RPMI8226 (cell line): ENCODE measurements at regions not wholly inside any gene's neighbourhood (a gene's known extent, or its start where the extent isn't known, plus 50 kb on each side); places are given as distances from the start of the nearest gene placed in this dataset.
"Not testable (repeated sequence)": the region's sequence is repeated elsewhere in the genome, so short reads cannot be mapped to it uniquely, and the experiment has no call there.

Source experiments
- DNase-seq: peaks from one replicate; pipeline ENCODE4 v3.0.0-alpha.2; 2015

DNA sequence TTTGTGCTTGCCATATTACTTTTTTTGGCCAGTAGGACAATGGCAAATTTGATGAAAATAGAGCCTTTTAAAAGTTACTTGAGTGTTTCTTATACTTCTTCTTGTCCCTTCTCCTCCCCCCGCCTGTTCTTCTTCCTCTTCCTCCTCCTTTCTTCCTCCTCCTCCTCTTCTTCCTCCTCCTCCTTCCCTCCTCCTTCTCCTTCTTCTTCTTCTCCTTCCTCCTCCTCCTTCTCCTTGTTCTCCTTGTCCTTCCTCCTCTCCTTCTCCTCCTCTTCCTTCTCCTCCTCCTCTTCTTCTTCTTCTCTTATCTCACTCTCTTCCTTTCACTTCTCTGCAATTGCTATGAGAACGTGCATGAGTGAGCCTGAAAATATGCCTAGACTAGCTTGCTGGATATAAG is 466.2 kb upstream of the NR5A2 start:
- DNase-seq, result no peak

DNA sequence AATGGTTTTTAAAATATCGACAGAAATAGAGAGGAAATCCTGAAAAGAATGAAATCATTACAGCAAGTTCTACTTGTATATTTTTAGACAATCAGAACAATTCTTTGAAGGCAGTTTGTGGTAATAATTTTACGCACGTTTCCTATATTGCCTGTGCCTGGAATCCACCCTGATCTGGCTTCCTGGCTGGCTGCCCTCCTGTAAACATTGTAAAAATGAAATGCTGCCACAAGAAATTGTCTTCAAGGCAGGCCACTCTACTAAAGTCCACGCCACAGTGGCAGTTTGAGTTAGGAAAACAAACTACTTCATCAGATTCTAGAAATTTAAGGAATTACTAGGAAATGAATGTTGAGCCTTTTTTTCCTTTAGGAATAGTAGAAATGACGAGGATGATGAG is 454.5 kb upstream of the NR5A2 start:
- DNase-seq, result no peak

DNA sequence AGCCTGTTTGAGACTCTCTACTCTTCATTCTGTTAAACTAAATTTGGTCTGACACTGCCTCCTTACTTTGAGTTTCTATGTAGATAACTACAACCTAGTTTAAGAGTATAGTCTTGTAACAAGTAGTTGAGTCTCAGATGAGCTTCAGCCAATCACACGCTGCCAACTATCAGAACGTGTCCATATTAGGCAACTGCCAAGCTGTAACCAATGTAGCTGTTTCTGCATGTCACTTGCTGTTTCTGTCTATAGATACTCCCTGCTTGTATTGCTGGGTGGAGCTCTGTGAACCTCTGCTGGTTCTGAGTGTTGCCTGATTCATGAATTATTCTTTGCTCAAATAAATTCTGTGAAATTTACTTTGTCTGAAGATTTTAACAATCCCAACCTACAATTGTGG is 452.6 kb upstream of the NR5A2 start:
- no peak for DNase-seq

DNA sequence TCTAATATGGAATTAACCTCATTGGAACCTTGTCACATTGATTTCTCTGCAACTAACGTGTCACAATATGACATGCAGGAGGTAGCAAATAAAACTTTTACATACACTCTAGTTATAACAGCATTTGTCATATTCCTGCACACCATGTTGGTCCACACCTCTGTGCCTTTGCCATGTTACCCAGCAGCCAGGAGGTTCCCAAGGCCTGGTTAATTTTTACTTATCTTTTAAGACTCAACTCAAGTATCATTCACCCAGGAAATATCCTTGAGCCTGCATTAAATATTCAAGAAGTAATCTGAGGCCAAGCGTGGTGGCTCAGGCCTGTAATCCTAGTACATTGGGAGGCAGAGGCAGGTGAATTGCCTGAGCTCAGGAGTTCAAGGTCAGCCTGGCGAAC is 447.2 kb upstream of the NR5A2 start:
- DNase-seq, result no peak

GRCh38 chr1:199585392-199585791 is 442.1 kb upstream of the NR5A2 start:
- no peak for DNase-seq

DNA sequence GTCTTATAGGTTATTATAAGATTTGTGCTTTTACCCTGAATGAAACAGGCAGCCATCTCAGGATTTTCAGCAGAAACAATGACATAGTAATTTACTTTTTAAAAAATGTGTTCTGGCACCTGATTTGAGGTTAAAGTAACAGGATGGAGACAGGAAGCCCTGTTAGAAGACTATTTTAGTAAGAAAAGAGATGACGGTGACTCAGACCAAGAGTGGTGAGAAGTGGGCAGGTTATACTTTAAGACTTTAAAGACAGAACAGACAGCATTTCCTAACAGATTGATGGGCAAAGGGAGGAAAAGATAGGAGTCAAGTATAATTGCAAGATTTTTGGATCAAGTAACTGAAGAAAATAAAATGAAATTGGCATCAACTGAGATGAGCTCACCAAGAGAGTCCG is 436.8 kb upstream of the NR5A2 start:
- DNase-seq, result no peak

DNA sequence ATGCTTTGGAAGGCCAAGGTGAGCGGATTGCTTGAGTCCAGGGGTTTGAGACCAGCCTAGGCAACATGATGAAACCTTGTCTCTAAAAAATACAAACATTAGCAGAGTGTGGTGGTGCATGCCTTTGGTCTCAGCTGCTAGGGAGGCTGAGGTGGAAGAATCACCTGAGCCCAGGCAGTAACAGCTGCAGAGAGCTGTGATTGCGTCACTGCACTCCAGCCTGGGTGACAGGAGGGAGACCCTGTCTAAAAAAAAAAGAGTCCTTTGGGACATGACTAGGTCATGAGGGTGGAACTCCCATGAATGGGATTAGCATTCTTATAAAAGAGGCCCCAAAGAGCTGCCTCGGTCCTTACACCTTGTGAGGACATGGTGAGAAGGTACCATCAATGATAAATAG is 436.0 kb upstream of the NR5A2 start:
- DNase-seq, result no peak

DNA sequence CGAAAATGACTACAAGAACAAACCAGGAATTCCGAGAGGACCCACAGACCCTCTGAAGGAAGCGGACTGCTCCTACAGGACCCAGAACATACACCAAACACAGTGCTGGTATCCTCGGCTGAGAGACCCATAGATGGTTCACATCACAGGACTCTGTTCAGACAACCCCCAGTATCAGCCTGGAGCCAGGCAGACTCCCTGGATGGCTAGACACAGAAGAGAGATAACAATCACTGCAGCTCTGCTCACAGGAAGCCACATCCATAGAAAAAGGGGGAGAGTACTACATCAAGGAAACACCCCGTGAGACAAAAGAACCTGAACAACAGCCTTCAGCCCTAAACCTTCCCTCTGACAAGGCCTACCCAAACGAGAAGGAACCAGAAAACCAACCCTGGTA is 434.0 kb upstream of the NR5A2 start:
- no peak for DNase-seq

DNA sequence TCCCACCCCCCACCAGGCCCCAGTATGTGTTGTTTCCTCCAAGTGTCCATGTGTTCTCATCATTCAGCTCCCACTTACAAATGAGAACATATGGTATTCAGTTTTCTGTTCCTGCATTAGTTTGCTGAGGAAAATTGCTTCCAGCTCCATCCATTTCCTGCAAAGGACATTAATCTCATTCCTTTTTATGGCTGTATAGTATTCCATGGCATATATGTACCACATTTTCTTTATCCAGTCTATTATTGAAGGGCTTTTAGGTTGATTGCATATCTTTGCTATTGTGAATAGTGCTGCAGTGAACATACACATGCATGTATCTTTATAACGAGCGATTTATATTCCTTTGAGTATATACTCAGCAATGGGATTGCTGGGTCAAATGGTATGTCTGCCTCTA is 431.1 kb upstream of the NR5A2 start:
- not testable (repeated sequence) for DNase-seq

DNA sequence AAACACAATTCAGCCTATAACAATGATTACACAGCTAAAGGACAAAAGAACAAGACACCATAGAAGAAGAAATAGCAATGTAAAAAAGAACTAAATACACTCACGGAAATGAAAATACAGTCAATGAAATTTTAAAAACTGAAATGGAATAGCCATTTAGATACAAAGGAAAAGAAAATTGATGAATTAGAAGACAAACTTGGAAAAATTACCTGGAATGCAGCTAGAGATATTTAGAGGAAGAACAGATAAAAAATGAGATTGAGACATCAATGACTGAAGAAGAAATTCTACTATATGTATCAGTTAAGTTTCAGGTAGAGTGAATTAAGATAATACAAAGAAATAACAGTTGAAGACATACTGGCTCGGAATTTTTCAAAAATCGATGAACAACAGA is 430.4 kb upstream of the NR5A2 start:
- no peak for DNase-seq

DNA sequence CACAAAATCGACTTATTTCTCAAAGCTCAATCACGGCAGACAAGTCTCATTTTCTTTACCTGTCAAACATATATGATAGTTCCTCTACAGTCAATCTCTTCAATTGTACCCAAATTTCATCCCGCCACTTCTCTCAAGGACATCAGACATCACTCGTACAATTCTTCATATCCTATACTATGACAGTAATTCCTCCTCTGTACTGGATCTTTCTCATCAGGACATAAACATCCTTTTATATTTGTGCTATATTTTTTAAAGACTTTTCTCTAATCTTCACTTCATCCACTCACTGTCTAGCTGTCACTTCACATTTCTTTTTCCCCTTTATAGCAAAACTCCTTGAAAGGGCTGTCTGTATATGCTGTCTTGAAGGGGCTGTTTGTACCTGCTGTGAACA is 419.1 kb upstream of the NR5A2 start:
- DNase-seq, result no peak

DNA sequence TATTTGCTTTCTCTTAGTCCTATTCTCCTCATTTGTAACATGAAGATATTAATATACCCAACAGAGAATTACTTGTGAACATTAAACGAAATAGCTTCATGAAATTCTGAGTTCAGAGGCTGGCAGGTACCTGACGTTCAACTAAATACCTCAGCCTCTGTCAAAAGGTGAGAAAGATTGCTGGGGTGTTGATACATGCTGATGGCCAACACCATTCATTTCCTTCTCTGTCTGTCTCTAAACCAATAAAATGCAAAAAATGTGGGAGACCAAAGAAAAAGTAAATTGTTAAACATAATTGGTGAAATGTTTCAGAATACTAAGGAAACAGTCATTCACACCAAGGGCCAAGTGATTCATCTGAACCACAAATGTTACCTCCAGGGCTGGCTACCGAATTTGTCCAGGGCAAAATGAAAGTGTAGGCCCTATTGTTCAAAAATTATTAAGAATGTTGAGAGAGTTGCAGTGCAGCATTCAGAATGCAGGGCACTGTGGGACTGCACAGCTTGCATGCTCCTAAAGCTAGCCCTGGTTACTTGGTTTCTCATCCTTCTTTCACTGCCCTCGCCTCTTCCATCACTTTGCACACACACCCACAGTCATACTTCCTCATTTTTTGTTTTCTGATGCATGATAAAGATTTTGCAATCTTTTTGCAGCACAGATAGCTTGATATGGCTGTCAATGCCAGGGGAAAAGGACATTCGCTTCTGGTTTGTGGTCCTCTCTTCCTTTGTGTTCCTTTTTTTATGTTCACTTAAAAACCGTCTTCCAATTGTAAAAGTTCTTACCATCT is 414.3 kb upstream of the NR5A2 start:
- no peak for DNase-seq

- DNase-seq, result no peak
Measured at GRCh38 chr1:199616947-199617346, 410.6 kb upstream of the NR5A2 start.

DNA sequence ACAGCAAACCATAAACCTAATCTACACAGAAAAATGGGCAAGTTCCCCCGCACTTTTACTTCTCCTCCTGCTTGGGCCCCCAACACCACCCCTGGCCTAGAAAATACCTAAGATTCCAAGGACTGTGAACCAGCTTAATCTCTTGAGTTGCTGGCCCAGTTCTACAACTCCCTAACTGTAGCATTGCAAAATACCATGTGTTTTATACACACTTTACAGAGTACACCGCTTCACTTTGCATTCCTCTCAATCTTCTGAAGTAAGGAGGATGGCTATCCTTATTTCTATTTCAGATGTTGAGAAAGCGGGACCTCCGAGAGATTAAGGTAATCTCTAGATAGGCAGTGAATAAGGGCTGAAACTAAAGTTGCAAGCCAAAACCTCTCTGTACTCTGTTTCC is 408.3 kb upstream of the NR5A2 start:
- no peak for DNase-seq

GRCh38 chr1:199626228-199626627 is 401.3 kb upstream of the NR5A2 start:
- not testable (repeated sequence) for DNase-seq

DNA sequence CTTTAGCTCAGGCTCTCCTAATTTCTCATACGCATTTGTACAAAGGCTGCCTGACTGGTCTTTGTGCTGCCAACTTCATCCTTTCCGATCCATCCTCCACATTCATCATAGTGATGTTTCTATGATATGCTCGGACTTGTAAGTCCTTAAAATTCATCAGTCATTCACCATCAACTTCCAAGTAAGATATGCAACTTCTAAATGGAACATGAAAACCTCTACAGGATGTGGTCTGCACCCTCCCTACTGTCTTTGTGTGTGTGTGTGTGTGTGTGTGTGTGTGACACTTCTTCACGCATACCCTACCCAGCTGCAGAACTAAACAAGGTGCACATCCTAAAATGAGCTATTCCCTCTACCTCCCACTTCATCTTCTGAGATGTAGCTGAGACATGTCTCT is 397.9 kb upstream of the NR5A2 start:
- DNase-seq, result no peak

DNA sequence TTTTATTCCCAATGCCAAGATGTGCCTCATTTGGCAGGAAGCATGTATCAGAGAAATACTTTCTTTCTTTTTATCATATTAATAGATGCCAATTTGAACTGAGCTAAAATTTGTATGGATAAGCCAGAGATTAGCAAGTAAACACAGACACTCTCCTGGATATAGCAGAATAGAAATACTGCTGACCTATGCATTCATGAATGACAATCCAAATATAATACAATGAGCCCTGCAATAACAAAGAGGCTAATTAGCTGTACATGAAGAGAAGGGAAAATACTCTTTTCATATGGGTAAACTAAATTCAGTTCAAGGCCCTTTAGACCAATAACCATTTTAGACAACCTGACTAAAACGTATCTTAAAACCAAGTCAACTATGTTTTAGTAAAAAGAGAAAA is 388.1 kb upstream of the NR5A2 start:
- DNase-seq, result no peak

DNA sequence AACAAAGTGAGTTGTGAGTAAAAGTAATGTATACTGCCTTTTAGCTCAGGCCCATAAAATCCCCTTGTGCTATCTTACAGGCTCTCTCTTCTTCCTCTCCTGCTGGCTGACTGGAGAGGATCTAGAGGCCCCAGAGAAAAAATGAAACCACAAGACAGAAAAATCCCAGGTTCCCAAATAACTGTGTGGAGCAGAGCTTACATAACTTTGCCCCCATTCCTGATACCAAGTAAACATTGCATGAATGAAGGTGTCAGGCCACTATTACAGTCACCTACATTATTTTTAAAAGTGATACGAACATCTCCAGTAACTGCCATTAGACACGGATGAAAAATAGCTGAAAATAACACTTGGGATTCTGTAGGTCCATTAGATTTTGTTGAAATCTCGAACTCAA is 386.0 kb upstream of the NR5A2 start:
- no peak for DNase-seq

DNA sequence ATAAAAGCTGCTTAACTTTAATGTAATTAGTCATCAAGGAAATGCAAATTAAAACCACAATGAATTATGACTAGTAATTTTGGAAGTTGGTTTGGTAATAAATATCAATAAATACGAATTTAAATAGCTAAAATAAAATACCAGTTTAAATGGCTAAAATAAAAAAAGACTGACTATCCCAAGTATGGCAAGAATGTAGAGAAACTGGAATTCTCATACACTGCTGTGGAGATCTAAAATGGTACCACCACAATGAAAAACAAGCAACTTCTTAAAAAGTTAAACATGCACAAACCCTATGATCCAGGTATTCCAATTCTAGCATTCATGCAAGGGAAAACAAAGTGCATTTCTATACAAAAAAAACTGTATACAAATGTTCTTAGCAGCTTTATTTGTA is 382.6 kb upstream of the NR5A2 start:
- DNase-seq, result no peak

- no peak for DNase-seq
Measured at GRCh38 chr1:199646761-199647160, 380.7 kb upstream of the NR5A2 start.

- no peak for DNase-seq
Measured at GRCh38 chr1:199657449-199657848, 370.1 kb upstream of the NR5A2 start.

- DNase-seq, result no peak
Measured at GRCh38 chr1:199660071-199660470, 367.4 kb upstream of the NR5A2 start.

DNA sequence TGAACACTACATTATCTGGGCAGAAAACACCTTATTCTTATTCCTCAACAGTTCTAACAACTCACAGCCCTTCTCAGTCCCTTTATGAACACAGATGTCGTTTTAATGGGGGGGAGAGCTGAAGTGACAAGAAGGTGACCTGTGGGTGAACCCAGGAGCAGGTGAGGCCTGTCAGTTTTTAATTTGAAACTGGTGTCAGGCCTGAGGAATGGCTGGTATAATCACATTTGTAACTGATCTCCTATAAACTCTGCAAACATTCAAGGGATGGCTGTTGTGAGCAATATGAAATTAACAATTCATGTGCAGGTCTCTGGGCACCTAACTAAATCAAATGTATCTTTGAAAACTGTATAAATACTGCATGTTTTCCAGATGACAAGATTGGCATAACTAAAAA is 362.1 kb upstream of the NR5A2 start:
- DNase-seq, result no peak

- peak; percentile 52 for DNase-seq
Measured at GRCh38 chr1:199667089-199667488, 360.4 kb upstream of the NR5A2 start.

- DNase-seq, result no peak
Measured at GRCh38 chr1:199669916-199670315, 357.6 kb upstream of the NR5A2 start.

DNA sequence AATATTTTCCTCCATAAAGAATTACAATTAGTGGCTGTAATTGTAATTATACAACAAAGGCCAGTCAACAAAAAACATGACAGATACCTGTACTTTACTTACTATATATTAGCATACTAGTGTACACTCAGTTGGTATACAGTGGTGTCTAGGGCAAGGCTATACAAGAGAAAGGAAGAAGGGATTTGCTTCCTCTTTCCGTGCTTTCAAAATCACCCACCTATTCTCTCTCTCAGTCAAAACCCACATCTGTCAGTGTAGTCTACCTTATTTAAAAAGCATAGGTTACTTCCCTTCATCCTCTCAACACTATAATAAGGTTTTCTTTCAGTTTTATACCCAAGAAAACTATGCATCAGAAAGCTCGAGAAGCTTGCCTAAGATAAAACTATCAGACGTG is 355.8 kb upstream of the NR5A2 start:
- no peak for DNase-seq
